NCI-H2081 treated with DMSO at 0.1 percent for 48 hours (cell line): ENCODE measurements at regions not wholly inside any gene's neighbourhood (a gene's known extent, or its start where the extent isn't known, plus 50 kb on each side); places are given as distances from the start of the nearest gene placed in this dataset.
"Not testable (repeated sequence)": the region's sequence is repeated elsewhere in the genome, so short reads cannot be mapped to it uniquely, and the experiment has no call there.

Experiments
- DNase-seq: peaks from one replicate; lab custom pipeline; 2025; lab: John Stamatoyannopoulos, UW

DNA sequence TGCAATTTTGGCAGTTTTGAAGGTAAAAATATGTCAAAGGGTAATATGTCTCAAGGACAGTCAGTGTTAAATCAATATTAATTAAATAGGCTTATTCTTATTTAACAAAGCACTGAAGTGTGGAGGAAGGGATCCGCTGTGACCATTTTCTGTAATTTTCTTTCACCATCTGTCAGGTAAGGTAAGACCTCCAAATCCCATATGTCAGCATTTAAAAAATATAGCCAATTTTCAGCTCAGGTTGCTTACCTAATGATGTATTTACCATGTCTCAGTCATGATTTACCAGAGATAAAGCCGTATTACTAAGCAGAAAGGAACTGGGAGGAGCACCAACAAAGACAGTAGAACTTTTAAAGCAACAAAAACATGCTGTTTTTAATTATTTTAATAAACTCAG is 683.9 kb downstream of the CCSER2 start:
- DNase-seq: peak; percentile 15

GRCh38 chr10:85026878-85027467 is 698.6 kb downstream of the CCSER2 start:
- DNase-seq: no peak

DNA sequence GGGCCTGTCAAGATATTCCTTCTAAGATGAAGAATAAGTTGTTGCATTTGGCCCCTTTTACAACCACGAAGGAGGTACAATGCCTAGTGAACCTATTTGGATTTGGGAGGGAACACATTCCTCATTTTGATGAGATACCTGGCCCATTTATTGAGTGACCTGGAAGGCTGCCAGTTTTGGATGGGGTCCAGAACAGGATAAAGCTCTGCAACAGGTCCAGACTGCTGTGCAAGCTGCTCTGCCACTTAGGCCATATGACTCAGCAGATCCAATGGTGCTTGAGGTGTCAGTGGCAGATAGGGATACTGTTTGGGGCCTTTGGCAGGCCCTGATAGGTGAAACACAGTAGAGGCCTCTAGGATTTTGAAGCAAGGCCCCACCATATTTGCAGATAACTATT is 704.6 kb downstream of the CCSER2 start:
- no peak for DNase-seq

- DNase-seq: no peak
Observed at GRCh38 chr10:85036661-85037060, 708.3 kb downstream of the CCSER2 start.

DNA sequence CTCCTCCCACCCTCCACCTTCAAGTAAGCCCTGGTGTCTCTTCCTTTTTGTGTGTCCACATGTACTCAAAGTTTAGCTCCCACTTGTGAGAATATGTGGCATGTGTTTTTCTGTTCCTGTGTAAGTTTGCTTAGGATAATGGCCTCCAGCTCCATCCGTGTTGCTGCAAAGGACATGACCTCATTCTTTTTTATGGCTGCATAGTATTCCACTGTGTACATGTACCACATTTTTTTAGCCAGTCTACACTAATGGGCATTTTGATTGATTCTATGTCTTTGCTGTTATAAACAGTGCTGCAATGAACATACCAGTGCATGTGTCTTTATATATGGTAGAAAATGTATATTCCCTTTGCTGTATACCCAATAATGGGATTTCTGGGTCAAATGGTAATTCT is 710.9 kb downstream of the CCSER2 start:
- DNase-seq: no peak

DNA sequence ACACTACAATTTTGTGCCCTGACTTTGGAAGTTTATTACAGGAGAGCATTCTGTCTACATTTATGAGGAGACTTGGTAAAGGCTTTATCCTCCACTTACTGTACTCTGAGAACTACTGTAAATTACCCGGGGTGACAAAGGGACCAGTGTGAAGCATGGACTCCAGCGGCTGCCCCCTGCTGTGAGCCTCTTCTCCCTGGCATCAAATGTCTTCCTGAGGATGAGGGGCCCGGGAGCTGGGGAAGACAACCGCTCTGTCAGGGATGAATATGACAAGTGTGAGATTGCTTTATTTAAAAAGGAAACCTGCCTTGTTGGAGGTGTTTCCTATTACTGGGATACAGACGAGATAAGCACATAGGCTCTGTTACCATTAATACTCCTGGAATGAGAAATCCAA is 714.8 kb downstream of the CCSER2 start:
- no peak for DNase-seq

DNA sequence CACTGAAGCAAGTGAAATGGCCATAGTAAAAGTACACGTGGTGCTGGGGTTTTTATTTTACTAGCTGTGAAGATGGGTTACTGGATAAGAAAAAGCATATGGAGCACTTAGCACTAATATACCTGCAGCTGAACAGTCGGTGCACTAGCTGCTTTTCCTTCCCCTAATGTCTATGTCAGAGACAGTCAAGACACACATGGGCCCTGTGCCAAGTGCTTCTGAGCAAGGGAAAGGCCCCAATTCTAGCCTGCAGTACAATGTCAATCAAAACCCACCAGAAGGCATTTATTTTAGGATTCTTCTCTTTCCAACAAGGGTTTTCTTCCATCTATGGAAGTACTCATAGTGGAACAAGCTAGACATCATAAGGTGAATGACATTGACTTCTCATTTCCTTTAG is 716.7 kb downstream of the CCSER2 start:
- no peak for DNase-seq

- no peak for DNase-seq
Observed at GRCh38 chr10:85047170-85047834, 718.9 kb downstream of the CCSER2 start.

GRCh38 chr10:85047979-85048378 is 719.6 kb downstream of the CCSER2 start:
- no peak for DNase-seq

DNA sequence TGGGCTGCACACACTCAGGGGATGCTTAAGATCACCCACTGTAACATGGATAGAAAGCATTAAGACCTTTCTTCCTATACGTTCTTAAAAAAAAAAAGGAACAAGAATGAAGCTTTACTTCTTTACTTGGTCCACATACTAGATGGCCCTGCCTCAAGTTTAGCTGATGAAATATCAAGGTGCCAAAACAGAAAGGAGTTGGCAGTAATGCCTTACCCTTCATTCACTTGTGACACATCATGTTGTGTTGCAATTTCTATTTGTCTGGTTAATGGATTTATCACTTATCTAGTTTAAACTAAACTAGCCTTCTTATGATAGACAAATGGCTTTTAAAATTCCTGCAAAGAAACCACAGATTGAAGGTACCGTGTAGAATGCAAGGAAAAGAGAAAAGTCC is 720.3 kb downstream of the CCSER2 start:
- no peak for DNase-seq

DNA sequence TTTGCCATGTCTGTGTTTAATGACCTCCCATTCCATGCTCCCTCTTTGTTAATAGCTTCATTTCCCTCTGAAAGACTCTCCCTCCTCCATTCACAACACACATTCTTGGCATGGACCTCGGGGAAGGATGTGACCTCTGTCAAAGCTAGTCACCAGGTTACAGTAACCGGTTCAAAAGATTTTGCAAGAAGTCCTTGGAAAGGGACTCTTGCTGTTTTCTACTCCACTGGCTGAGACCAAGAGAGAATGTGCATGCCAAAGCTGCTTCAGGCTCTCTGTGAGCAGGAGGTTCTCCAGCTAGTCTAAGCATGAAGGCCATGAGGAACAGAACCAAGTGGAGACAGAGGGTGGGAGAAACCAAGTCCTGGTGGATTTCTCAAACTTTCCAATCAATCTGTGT is 732.6 kb downstream of the CCSER2 start:
- DNase-seq: no peak

GRCh38 chr10:85061401-85061800 is 733.0 kb downstream of the CCSER2 start:
- no peak for DNase-seq

GRCh38 chr10:85067955-85068354 is 739.6 kb downstream of the CCSER2 start:
- DNase-seq: no peak

GRCh38 chr10:85080934-85081333 is 752.5 kb downstream of the CCSER2 start:
- DNase-seq: no peak

GRCh38 chr10:85098835-85099521 is 770.6 kb downstream of the CCSER2 start:
- DNase-seq: no peak

GRCh38 chr10:85100495-85100894 is 772.1 kb downstream of the CCSER2 start:
- DNase-seq: no peak

DNA sequence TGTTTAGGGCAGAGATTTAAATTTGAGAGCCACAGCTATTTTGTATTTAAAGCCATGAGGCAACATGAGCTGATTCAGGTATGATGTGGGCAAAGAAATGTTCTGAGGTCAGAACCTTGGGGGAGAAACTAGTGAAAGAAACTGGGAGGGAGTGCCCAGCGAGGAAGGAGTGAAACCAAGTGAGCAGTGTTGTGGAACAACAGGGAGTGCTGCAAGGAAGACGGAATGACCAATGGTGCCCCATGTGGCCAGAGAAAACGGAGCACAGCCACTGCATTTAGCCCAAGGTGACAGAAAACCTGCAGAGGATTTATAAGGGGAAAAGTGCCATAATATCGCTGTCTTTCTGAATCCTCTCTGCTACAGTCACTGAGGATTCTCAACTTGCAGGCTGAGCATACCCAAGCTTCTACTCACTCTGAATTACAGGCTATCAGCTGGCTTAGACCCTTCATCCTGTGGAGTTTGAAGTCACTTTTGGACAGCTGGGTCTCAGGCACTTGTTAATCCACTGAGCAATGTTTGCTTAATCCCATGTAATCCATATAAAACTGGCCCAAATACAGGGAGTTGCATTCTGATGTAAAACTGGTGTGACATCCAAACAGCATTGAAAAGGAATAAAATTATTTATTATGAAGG is 777.3 kb downstream of the CCSER2 start:
- DNase-seq: no peak

- no peak for DNase-seq
Observed at GRCh38 chr10:85111271-85111670, 782.9 kb downstream of the CCSER2 start.

DNA sequence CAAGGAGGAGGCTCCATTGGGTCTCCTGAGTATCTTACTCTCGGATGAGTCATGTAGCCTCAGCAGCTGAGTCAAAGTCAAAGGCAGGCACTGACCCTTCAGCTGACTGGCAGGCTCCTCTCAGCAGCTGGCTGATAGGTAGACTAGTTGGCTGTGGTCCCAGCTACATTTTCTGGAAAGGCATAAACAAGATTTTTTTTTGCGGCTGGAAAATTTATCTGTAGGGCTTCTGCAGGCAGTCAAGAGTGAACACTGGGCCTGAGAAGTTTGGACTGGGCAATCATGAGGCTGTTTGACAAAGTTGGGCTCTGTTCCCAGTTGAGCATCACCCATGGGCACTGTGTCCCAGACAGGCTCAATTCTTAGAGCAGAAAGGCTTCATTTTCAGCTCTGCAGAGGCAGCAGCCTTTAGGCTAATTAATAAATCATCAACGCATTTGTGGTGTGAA is 796.2 kb downstream of the CCSER2 start:
- no peak for DNase-seq

GRCh38 chr10:85137253-85137652 is 808.9 kb downstream of the CCSER2 start:
- DNase-seq: no peak

DNA sequence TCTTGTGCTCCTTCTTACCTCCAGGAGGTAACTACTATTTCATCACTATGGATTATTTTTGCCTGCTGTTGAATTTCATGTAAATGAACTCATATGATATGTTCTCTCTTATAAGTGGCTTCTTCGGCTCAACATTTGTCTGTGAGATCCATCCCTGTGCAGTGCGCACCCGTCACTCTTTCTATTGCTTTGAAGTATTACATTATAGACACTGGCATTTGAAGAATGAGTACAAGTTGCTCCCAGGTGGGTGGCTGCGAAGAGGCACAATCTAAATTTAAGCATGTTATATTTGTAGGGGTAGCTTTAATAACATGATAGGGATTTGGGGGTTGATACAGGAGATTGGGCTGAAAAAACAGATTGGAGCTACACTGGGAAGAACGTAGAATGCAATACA is 809.7 kb downstream of the CCSER2 start:
- no peak for DNase-seq

GRCh38 chr10:85139124-85139523 is 810.7 kb downstream of the CCSER2 start:
- DNase-seq: no peak

DNA sequence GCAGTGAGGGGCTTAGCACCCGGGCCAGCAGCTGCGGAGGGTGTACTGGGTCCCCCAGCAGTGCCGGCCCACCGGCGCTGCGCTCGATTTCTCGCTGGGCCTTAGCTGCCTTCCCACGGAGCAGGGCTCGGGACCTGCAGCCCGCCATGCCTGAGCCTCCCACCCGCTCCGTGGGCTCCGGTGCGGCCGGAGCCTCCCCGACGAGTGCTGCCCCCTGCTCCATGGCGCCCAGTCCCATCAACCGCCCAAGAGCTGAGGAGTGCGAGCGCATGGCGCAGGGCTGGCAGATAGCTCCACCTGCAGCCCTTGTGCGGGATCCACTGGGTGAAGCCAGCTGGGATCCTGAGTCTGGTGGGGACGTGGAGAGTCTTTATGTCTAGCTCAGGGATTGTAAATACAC is 813.1 kb downstream of the CCSER2 start:
- DNase-seq: not testable (repeated sequence)
